Ishikawa (cell line): ENCODE measurements at regions not wholly inside any gene's neighbourhood (a gene's known extent, or its start where the extent isn't known, plus 50 kb on each side); places are given as distances from the start of the nearest gene placed in this dataset.

Source experiments
- CEBPB ChIP-seq: IDR thresholded peaks from 2 replicates; pipeline ENCODE4 v1.6.1; 2012
- CREB1 ChIP-seq: IDR thresholded peaks from 2 replicates; pipeline ENCODE4 v1.6.1; 2012; ENCODE audit warnings: low read depth
- EGR1 ChIP-seq: IDR thresholded peaks from 2 replicates; pipeline ENCODE4 v1.6.1; 2012
- EP300 ChIP-seq: IDR thresholded peaks from 2 replicates; pipeline ENCODE4 v1.6.1; 2012; ENCODE audit warnings: borderline replicate concordance
- FOXM1 ChIP-seq: IDR thresholded peaks from 2 replicates; pipeline ENCODE4 v1.6.1; 2012; ENCODE audit warnings: low read depth, borderline replicate concordance
- NFIC ChIP-seq: IDR thresholded peaks from 2 replicates; pipeline ENCODE4 v1.6.1; 2012
- RAD21 ChIP-seq: IDR thresholded peaks from 2 replicates; pipeline ENCODE4 v1.6.1; 2012; ENCODE audit warnings: low read depth
- TAF1 ChIP-seq: IDR thresholded peaks from 2 replicates; pipeline ENCODE4 v1.6.1; 2012; ENCODE audit warnings: low read depth, mild to moderate bottlenecking
- TCF12 ChIP-seq: IDR thresholded peaks from 2 replicates; pipeline ENCODE4 v1.6.1; 2012; ENCODE audit warnings: low read depth
- TEAD4 ChIP-seq: IDR thresholded peaks from 2 replicates; pipeline ENCODE4 v1.6.1; 2012
- YY1 ChIP-seq: IDR thresholded peaks from 2 replicates; pipeline ENCODE4 v1.6.1; 2012; ENCODE audit warnings: low read depth
- ZBTB7A ChIP-seq: IDR thresholded peaks from 2 replicates; pipeline ENCODE4 v1.6.1; 2012; ENCODE audit warnings: low read depth
- TF ChIP-seq, protein P1 (sequence below): IDR thresholded peaks from 2 replicates; pipeline ENCODE4 v1.6.1; 2012
- TF ChIP-seq, protein P2 (sequence below): IDR thresholded peaks from 2 replicates; pipeline ENCODE4 v1.6.1; 2012; ENCODE audit warnings: low read depth, mild to moderate bottlenecking
- TF ChIP-seq, protein P3 (sequence below): IDR thresholded peaks from 2 replicates; pipeline ENCODE4 v1.6.1; 2012

DNA sequence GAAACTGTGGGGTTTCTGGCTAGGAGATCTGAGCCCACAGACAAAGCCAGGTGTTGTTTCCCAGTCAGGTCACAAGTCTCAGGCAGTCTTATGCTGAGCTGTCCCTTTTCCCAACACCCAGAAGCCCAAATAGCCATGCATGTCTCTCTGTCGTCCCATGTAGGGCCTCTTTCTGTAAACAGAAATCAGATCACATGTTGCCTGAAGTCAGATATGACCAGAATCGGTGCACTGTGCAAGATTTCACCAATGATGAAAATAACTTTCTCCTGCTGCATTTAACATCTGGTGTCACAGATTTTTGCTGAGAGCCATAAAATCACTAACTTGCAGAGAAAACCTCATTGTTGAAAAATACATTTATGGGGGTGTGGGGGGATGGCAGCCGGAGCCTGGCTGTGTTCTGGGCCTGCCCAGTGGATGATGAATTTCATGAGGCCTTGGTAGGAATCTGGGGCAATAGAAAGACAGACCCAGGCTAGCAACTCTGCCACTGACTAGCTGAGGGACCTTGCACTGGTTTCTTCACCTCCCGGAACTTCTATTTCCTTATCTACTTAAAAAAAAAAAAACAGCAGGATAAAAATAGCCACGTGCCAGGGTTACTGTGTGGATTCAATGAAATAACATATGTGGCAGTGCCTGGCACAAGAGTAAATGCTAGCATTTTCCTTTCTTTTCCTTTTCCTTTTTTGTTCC is 158.8 kb upstream of the NFIA start:
- TF ChIP-seq, protein P1, sequence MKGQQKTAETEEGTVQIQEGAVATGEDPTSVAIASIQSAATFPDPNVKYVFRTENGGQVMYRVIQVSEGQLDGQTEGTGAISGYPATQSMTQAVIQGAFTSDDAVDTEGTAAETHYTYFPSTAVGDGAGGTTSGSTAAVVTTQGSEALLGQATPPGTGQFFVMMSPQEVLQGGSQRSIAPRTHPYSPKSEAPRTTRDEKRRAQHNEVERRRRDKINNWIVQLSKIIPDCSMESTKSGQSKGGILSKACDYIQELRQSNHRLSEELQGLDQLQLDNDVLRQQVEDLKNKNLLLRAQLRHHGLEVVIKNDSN, result no peak
- no peak for TF ChIP-seq NFIC
- TF ChIP-seq, protein P2, sequence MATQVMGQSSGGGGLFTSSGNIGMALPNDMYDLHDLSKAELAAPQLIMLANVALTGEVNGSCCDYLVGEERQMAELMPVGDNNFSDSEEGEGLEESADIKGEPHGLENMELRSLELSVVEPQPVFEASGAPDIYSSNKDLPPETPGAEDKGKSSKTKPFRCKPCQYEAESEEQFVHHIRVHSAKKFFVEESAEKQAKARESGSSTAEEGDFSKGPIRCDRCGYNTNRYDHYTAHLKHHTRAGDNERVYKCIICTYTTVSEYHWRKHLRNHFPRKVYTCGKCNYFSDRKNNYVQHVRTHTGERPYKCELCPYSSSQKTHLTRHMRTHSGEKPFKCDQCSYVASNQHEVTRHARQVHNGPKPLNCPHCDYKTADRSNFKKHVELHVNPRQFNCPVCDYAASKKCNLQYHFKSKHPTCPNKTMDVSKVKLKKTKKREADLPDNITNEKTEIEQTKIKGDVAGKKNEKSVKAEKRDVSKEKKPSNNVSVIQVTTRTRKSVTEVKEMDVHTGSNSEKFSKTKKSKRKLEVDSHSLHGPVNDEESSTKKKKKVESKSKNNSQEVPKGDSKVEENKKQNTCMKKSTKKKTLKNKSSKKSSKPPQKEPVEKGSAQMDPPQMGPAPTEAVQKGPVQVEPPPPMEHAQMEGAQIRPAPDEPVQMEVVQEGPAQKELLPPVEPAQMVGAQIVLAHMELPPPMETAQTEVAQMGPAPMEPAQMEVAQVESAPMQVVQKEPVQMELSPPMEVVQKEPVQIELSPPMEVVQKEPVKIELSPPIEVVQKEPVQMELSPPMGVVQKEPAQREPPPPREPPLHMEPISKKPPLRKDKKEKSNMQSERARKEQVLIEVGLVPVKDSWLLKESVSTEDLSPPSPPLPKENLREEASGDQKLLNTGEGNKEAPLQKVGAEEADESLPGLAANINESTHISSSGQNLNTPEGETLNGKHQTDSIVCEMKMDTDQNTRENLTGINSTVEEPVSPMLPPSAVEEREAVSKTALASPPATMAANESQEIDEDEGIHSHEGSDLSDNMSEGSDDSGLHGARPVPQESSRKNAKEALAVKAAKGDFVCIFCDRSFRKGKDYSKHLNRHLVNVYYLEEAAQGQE, result no peak
- TF ChIP-seq ZBTB7A, result no peak
- no peak for TF ChIP-seq YY1

DNA sequence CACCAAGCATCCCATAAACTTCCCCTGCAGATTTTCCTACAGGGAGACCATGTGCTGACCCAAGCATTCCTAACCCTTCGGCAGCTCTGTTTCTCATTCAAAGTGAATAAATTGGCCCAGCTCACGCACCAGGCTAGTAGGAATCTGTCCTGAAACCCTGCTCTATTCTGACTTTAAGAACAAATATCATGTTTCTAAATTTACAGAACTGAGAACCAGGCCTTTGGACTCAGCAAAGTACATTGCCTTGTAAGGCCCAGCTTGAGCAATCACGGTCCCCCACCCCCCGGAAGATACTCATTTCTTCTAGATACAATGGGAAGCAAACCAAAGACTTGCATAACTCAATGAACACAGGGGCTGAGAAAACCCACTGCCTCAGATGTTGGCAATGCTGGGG is 160.1 kb upstream of the NFIA start:
- TF ChIP-seq YY1 (no peak), CEBPB (no peak), CREB1 (no peak), EP300 (no peak), TAF1 (no peak), TEAD4 (no peak), RAD21 (no peak), EGR1 (no peak), FOXM1 (no peak)
- TF ChIP-seq, protein P1, result no peak

DNA sequence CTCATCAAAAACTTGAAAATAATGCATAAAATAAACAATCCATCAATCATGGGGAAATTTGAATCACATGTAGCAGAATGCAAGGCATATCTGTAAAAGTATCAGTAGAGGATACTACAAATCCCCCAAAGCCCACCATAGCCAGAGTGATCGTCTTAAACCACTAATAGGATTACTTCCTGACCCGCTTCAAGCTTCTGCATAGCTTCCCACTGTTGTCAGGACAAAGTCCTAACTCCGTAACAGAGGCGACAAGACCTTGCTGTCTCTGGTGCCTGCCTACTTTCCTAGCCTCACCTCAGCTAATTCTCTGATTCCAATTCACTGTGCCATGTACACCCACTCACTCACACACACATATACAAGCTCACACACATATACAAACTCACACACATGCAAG is 161.2 kb upstream of the NFIA start:
- no peak for TF ChIP-seq CREB1
- no peak for TF ChIP-seq TEAD4
- TF ChIP-seq, protein P2, result no peak
- no peak for TF ChIP-seq YY1
- no peak for TF ChIP-seq EP300
- TF ChIP-seq, protein P1, result no peak
- TF ChIP-seq, protein P3, sequence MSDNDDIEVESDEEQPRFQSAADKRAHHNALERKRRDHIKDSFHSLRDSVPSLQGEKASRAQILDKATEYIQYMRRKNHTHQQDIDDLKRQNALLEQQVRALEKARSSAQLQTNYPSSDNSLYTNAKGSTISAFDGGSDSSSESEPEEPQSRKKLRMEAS, result no peak
- TF ChIP-seq ZBTB7A, result no peak
- no peak for TF ChIP-seq CEBPB
- TF ChIP-seq FOXM1, result no peak
- no peak for TF ChIP-seq TCF12
- TF ChIP-seq NFIC, result no peak
- TF ChIP-seq TAF1, result no peak
- TF ChIP-seq RAD21, result no peak
- TF ChIP-seq EGR1, result no peak

DNA sequence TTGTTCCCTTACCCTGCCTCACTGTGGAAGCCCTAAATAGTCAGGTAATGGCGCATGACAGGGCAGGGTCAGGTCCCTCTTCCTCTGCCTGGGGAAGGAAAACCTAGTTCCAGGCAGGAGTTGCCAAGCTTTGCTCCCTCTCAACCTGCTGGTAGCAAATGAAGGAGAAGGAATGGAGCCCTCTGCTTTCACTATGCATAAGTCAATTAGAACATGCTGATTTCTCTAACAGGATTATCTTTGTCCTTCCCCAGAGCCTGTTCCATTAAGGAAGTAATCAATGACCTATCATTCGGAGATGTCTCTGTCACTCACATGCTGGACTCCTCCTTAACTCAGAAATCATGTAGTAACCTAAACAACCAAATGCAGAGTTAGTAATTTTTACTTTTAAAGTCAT is 161.8 kb upstream of the NFIA start:
- TF ChIP-seq RAD21 (no peak), ZBTB7A (no peak), EP300 (no peak), TEAD4 (no peak)
- TF ChIP-seq, protein P2, result no peak
- TF ChIP-seq, protein P1, result no peak
